ENCODE measurements at regions not wholly inside any gene's neighbourhood (a gene's known extent, or its start where the extent isn't known, plus 50 kb on each side); places are given as distances from the start of the nearest gene placed in this dataset.
"Not testable (repeated sequence)": the region's sequence is repeated elsewhere in the genome, so short reads cannot be mapped to it uniquely, and the experiment has no call there.

- DNase-seq (ENCODE audit: low read depth): no peak
Observed at GRCh38 chr9:72471096-72471495, 50.3 kb upstream of the TMC1 start.

- no peak for DNase-seq (ENCODE audit: low read depth)
Observed at GRCh38 chr9:72467766-72468738, 53.4 kb upstream of the TMC1 start.

DNA sequence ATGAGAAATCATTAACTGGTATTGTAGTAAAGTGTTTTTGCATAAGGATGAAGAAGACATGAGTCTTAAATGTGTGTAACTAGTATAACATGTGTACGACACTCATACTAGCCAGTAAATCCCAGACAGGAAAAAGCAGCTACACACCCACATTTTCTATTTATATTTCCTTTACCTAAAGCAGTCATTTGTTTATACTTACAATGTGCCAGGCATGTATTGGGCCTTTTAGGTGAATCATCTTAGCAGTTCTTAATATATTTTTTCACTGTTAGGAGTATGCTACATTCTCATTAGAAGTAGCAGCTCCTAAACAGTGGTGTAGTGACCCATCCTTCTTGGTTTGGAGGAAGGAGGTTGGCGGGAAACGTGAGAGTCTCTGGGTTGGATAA, 55.8 kb upstream of the TMC1 start:
- no peak for DNase-seq (ENCODE audit: low read depth)

- no peak for DNase-seq (ENCODE audit: low read depth)
Observed at GRCh38 chr9:72464857-72465592, 56.4 kb upstream of the TMC1 start.

DNA sequence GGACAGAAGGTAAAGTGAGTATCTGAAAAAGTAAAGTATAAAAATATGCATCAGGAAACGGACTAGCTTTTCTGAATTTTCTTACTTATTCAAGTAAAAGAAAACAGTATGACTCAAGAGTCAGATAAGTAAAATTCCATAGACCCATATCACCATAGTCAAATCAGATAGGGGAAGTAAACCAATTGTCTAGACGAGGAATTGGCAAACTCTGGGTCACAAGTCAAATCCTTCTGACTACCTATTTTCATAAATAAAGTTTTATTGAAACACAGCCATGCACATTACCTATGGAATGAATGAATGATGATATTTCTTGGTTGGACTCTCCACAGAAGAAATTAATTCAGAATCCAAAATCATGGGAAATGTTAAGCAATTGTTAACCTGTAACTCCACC, 59.1 kb upstream of the TMC1 start:
- no peak for DNase-seq (ENCODE audit: low read depth)

DNA sequence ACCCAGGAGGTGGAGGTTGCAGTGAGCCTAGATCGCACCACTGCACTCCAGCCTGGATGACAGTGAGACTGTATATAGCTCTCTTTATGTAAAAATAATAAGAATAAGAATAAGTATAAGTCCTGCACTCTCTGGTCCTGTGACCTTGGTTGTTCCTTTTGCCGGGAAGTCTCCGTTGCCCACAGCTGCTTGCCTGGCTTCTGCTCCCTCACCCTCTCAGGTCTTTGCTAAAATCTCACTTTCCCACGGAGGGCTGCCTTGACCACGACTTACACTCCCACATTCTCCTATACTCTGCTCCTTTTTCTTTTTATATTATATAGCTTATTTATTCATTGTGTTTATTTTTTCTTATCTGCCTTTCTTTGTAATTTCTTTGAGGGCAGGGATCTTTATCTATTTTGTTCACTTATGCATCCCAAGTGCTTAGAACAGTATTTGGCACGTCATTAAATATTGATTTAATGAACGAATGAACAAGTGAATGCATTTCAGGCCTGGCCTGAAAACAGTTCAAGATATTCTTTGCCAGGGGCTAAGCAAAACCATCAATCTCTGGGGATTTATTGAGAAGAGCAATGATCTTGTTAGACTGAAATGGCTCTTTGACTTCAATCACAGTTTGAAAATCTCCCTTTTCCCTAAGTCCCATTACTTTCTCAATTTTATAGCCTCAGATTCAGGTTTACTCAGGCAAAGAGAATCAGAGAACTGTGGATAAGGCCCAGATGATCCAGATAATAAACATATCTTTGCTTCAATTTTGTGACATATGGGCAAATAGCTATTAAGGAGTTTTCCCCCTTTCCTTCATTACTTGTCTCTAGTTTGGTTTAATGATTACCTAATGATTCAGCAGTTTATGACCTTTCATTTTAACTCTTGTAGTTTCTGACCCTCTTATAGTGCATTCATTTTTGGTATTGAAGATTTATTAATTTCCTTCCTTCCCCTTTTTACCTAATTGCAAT, 60.8 kb upstream of the TMC1 start:
- no peak for DNase-seq (ENCODE audit: low read depth)

DNA sequence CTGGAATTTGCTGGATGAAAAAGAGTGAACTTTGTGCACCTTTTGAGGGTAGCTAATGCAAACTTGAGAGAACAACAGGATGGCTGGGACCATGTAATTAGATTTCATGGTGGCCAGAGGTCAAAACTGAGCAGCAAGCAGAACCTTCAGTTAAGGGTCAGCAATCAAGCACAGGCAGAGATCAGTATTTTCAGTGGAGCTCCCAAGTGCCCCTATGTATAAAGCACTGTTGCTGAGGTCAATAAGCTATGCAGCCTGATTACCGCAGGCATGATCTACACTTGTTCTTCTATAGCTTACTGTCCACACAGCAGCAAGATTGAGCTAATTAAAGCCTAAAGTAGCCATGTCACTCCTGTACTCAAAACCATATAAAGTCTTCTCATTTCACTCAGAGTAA, 62.1 kb upstream of the TMC1 start:
- DNase-seq (ENCODE audit: low read depth): no peak

GRCh38 chr9:72458153-72458552, 63.3 kb upstream of the TMC1 start:
- DNase-seq (ENCODE audit: low read depth): no peak

DNA sequence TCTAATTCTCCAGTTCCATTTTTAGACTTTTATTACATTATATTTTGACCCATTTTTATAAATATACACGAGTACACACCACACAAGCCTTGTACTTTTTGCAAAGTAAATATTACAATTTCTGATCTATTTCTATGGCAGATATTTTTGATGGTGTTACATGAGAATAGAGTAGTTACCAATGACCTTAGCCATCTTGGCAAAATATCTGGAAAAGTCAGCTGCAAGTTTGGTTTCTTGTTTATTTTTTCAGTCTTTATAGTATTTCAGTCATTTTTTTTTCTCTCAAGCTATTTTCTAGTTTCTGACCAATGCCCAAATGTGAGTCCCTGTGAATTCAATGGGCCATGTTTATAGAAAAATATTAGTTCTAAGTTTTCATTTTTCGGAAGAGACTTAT, 64.0 kb upstream of the TMC1 start:
- DNase-seq (ENCODE audit: low read depth): no peak

GRCh38 chr9:72454871-72455491, 66.4 kb upstream of the TMC1 start:
- no peak for DNase-seq (ENCODE audit: low read depth)

DNA sequence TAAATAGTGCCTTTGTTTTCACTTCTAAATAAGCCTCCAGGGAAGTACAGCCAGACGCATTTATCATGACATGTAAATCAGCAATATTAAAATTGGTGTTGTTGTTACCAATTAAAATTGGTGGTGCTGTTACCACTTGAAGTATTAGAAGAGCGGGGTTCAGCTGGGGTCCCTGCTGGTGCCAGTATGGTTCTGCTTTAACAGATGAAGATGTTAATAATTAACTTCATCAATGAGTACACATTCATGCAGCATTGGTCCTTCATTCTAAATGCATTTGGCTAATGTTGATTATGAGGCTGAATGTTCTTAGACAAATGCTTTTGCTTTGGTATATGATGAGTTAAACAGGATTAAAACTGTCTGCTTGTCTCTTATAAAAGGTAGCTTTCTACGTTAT, 67.6 kb upstream of the TMC1 start:
- no peak for DNase-seq (ENCODE audit: low read depth)

DNA sequence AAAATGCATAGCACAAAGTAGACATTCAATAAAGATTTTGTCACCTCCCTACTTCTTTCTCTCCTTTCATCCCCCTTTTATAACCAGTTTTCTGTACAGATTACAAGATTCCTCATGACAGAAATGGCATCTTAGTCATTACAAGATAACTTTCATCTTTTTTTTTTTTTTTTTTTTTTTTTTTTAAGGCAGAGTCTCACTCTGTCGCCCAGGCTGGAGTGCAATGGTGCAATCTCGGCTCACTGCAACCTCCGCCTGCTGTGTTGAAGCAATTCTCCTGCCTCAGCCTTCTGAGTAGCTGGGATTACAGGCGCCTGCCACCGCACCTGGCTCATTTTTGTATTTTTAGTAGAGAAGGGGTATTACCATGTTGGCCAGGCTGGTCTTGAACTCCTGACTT, 75.2 kb upstream of the TMC1 start:
- DNase-seq (ENCODE audit: low read depth): not testable (repeated sequence)

DNA sequence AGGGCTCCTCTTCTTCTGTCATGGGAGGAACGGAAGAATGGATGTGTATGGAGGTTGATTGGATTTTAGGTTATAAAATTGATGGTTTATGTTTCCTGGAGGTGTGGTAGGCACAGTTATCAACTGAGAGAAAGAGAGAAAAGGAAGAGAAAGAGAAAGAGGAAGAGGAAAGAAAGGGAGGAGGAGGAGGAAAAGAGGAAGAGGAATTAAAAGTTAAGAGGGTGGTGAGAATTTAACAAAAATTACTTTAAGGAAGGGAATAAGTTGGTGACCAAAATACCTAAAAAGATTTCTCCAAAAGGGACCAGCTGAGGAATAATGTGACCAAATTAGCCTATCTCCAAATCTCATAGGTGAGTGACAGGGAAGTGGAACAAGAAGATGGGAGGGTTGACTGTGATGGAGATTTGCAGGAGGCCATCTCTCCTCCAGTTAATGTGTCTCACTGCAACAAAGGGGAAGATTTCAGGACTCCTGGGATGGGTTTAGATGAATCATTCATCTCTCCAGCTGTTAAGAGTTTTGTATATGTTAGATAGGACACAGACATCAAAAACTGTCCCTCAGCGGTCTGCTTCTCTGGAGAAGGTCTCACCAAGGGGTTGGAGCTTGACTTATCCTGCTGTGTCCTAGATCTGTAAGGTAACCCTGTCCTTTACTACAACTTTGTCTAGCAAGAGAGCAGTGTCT, 76.0 kb upstream of the TMC1 start:
- DNase-seq (ENCODE audit: low read depth): no peak

DNA sequence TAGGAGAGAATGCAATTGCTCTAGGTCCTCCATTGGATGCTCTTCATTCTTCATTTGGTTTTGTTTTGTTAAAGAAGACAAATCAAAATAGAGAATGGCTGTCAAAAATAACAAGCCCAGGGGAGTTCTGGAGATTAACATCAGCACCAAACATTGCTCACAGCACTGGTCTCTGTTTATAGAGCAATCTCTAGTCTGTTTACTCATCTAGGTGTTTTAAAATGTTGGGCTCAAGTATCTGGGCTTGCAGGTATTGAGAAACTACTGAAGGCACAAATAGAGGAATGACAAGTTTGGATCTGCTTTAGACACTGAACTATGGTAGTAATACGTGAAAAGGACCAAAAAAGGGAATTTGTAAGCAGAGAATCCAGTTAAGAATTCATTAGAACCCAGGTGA, 77.0 kb upstream of the TMC1 start:
- DNase-seq (ENCODE audit: low read depth): no peak

DNA sequence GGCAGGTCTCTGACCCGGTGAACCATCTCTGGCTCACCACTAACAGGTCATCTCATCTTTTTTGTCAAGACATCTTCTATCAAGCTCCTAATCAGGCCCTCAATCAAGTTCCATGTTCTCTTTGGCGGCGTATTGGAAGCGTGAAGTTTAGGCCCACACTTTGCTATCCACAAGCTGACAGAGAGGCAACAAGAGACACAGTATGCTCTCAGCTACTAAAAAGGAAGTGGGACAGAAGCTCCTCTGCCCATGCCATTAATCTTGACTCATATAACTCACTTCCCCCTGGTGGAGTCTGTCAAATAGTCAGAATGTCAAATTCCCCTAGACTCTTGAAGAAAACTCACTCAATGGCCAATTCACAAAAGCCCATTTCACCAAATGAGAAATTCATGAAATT, 77.6 kb upstream of the TMC1 start:
- no peak for DNase-seq (ENCODE audit: low read depth)

GRCh38 chr9:72441848-72442607, 77.0 kb upstream of the ZFAND5 start:
- peak; percentile 52 for DNase-seq (ENCODE audit: low read depth)

GRCh38 chr9:72440992-72441847, 76.2 kb upstream of the ZFAND5 start:
- no peak for DNase-seq (ENCODE audit: low read depth)

GRCh38 chr9:72440378-72440777, 75.4 kb upstream of the ZFAND5 start:
- DNase-seq (ENCODE audit: low read depth): no peak

- not testable (repeated sequence) for DNase-seq (ENCODE audit: low read depth)
Observed at GRCh38 chr9:72433616-72434267, 68.7 kb upstream of the ZFAND5 start.
